WTC11 (cell line): ENCODE measurements at regions not wholly inside any gene's neighbourhood (a gene's known extent, or its start where the extent isn't known, plus 50 kb on each side); places are given as distances from the start of the nearest gene placed in this dataset.

Experiments used
- ATAC-seq: fragments of 200-7000 bp; cut with Tn5 transposase; 2 replicates; pipeline ENCODE4 v1.10.0; 2021; ENCODE audit warnings: mild to moderate bottlenecking, moderate library complexity
- CTCF ChIA-PET: fragments of 300-600 bp; sonication (Branson Sonifier 250); formaldehyde crosslinking; loops from one replicate; lab custom pipeline; 2021; ENCODE audit warnings: antibody characterized with exemption; lab: Charles Lee
- POLR2A ChIA-PET: fragments of 350-600 bp; sonication (Branson Sonifier 250); formaldehyde crosslinking; loops from one replicate; lab custom pipeline; 2021; ENCODE audit warnings: antibody characterized with exemption; lab: Charles Lee
- DNase-seq: peaks from one replicate; pipeline ENCODE4 v3.0.0; 2021; ENCODE audit warnings: low spot score
- H3K27ac Mint-ChIP-seq: 2 replicates; pipeline ENCODE4 v1.8.0; 2021; ENCODE audit warnings: mixed read lengths
- H3K27me3 Mint-ChIP-seq: 2 replicates; pipeline ENCODE4 v1.8.0; 2021; ENCODE audit warnings: low read depth, mild to moderate bottlenecking, moderate library complexity, mixed read lengths
- H3K36me3 Mint-ChIP-seq: 2 replicates; pipeline ENCODE4 v1.8.0; 2021; ENCODE audit warnings: mixed read lengths
- H3K4me1 Mint-ChIP-seq: 2 replicates; pipeline ENCODE4 v1.8.0; 2022; ENCODE audit warnings: mixed read lengths
- H3K4me3 Mint-ChIP-seq: 2 replicates; pipeline ENCODE4 v1.8.0; 2021; ENCODE audit warnings: mild to moderate bottlenecking, moderate library complexity, mixed read lengths
- H3K9me3 Mint-ChIP-seq: 2 replicates; pipeline ENCODE4 v1.8.0; 2021; ENCODE audit warnings: mixed read lengths
- ATF3 ChIP-seq: sonication (generic); formaldehyde crosslinking; conservative IDR thresholded peaks from 2 replicates; pipeline ENCODE4 v1.8.1; 2022; ENCODE audit warnings: mild to moderate bottlenecking, missing genetic modification reagents
- CBFB ChIP-seq: sonication (generic); formaldehyde crosslinking; IDR thresholded peaks from 2 replicates; pipeline ENCODE4 v1.8.1; 2022; ENCODE audit warnings: mild to moderate bottlenecking, low read depth, missing genetic modification reagents
- E2F1 ChIP-seq: sonication (generic); formaldehyde crosslinking; IDR thresholded peaks from 2 replicates; pipeline ENCODE4 v1.8.0; 2022; ENCODE audit warnings: mild to moderate bottlenecking, missing genetic modification reagents
- E2F5 ChIP-seq: sonication (generic); formaldehyde crosslinking; IDR thresholded peaks from 2 replicates; pipeline ENCODE4 v1.8.1; 2022; ENCODE audit warnings: mild to moderate bottlenecking, moderate library complexity, missing genetic modification reagents
- ELF4 ChIP-seq: sonication (generic); formaldehyde crosslinking; IDR thresholded peaks from 2 replicates; pipeline ENCODE4 v1.8.1; 2022; ENCODE audit warnings: low read depth, mild to moderate bottlenecking, moderate library complexity, missing genetic modification reagents
- FOXJ3 ChIP-seq: sonication (generic); formaldehyde crosslinking; IDR thresholded peaks from 2 replicates; pipeline ENCODE4 v1.9.0; 2021; ENCODE audit warnings: missing genetic modification reagents, mild to moderate bottlenecking, borderline replicate concordance
- USF1 ChIP-seq: sonication (generic); formaldehyde crosslinking; IDR thresholded peaks from 2 replicates; pipeline ENCODE4 v1.8.0; 2022; ENCODE audit warnings: mild to moderate bottlenecking, missing genetic modification reagents
- USF2 ChIP-seq: sonication (generic); formaldehyde crosslinking; IDR thresholded peaks from 2 replicates; pipeline ENCODE4 v1.8.1; 2023; ENCODE audit warnings: mild to moderate bottlenecking, missing genetic modification reagents, moderate library complexity
- ZNF532 ChIP-seq: fragments of 250-450 bp; sonication (Bioruptor Pico); IDR thresholded peaks from 2 replicates; pipeline ENCODE4 v1.9.0; 2021; ENCODE audit warnings: mild to moderate bottlenecking, borderline replicate concordance
- TF ChIP-seq, protein P1 (sequence below): sonication (generic); formaldehyde crosslinking; IDR thresholded peaks from 2 replicates; pipeline ENCODE4 v1.8.0; 2023; ENCODE audit warnings: missing genetic modification reagents, mild to moderate bottlenecking, borderline replicate concordance
- TF ChIP-seq, protein P2 (sequence below): sonication (generic); formaldehyde crosslinking; IDR thresholded peaks from 2 replicates; pipeline ENCODE4 v1.8.0; 2022; ENCODE audit warnings: mild to moderate bottlenecking, missing genetic modification reagents

DNA sequence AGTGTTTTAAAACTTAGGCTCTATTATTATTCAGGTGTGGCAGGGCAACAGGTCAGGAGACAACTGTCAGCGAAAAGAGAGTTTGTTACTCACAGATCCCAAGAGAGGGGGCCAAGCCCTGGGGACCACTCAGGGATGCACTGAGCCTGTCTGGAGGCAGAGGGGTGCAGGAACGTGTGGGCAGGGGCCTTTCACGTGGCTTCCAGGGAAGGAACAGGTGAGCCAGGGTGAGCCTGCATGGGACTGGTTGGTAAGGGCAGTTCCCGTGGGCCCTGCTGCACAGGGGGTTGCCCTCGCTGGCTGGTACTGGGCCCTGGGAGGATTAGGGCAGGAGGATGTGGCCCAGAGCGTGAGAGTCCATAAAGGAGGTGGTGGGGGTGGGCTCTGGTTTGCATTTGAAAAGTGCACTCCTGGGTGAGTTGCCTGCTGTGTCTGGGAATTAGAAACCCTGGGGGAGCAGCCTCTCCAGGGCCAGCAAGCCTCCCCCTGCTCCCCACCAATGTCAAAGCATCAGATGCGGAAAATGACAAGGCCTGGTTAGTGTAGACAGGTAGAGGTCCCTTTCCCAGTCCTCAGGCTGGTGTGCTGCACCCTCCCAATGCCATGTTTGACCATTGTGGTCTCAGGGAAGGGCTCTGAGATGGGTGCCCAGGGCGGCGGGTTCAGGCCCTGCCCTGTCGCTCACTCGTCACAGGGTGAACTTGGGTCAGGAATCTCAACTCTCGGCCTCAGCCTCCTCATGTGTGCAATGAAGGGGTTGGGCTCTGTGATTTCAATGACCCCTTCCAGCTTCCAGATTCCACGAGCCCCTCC lies 127.4 kb upstream of the RPS6KA2 start (continued):
- TF ChIP-seq ZNF532 (CRISPR knock-in tag): no peak

DNA sequence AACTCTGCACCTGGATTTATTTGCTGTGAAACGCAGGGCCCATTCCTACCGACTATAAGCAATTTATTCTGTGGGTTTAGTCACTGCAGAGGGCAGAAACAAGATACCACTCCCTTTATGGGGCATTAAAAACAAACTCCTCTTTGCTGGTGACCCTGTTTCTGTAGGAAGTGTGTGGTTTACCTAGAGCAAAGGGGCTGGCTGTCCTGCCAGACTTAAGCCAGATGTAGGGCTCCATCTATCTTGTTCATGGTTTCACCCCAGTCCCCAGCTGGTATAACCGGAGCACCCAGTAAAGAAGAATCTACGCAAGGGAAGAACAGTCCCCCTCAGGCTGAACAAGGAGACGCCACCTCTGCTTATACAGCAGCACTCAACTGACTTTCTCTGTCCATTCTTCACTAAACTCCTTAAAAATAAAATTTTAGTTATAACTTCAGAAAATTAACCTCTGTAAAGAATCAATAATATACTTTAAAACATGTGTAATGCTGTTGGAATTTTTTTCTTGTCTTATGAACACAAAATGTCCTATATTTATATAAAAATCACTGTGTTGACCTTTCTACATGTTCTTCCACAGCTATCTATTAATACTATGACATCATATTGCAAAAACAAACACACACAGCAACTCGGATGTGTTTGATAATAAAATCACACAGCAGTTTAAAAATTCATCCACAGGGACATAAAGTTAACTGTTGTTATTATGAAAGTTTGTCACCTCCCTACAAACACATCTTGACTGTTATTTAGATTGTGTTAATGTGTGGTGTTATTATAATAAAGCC lies 126.1 kb upstream of the RPS6KA2 start:
- no peaks in the 10 kb centered on the region for H3K36me3 Mint-ChIP-seq
- peaks cover 39% of the 10 kb centered on the region for H3K4me1 Mint-ChIP-seq
- CTCF ChIA-PET: interaction anchor here (1.1 kb wide), 1 partner anchor 22 kb away, joined by 5 read pairs; no protein-coding TSS in a partner anchor
- no peaks in the 10 kb centered on the region for H3K9me3 Mint-ChIP-seq
- no peaks in the 10 kb centered on the region; the same call in 1 of the 2 replicates for H3K27me3 Mint-ChIP-seq
- DNase-seq (no peak), ATAC-seq (no peak)
- POLR2A ChIA-PET: no interaction called here
- H3K27ac Mint-ChIP-seq: no peak overlapping the region
- H3K4me3 Mint-ChIP-seq: no peak overlapping the region
- TF ChIP-seq E2F5: no peak
- TF ChIP-seq, protein P1, sequence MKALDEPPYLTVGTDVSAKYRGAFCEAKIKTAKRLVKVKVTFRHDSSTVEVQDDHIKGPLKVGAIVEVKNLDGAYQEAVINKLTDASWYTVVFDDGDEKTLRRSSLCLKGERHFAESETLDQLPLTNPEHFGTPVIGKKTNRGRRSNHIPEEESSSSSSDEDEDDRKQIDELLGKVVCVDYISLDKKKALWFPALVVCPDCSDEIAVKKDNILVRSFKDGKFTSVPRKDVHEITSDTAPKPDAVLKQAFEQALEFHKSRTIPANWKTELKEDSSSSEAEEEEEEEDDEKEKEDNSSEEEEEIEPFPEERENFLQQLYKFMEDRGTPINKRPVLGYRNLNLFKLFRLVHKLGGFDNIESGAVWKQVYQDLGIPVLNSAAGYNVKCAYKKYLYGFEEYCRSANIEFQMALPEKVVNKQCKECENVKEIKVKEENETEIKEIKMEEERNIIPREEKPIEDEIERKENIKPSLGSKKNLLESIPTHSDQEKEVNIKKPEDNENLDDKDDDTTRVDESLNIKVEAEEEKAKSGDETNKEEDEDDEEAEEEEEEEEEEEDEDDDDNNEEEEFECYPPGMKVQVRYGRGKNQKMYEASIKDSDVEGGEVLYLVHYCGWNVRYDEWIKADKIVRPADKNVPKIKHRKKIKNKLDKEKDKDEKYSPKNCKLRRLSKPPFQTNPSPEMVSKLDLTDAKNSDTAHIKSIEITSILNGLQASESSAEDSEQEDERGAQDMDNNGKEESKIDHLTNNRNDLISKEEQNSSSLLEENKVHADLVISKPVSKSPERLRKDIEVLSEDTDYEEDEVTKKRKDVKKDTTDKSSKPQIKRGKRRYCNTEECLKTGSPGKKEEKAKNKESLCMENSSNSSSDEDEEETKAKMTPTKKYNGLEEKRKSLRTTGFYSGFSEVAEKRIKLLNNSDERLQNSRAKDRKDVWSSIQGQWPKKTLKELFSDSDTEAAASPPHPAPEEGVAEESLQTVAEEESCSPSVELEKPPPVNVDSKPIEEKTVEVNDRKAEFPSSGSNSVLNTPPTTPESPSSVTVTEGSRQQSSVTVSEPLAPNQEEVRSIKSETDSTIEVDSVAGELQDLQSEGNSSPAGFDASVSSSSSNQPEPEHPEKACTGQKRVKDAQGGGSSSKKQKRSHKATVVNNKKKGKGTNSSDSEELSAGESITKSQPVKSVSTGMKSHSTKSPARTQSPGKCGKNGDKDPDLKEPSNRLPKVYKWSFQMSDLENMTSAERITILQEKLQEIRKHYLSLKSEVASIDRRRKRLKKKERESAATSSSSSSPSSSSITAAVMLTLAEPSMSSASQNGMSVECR: no peak
- TF ChIP-seq E2F1 (CRISPR knock-in tag): no peak
- TF ChIP-seq USF2 (CRISPR knock-in tag): no peak
- no peak for TF ChIP-seq USF1 (CRISPR knock-in tag)
- no peak for TF ChIP-seq CBFB (CRISPR knock-in tag)
- no peak for TF ChIP-seq FOXJ3 (CRISPR knock-in tag)
- TF ChIP-seq ELF4 (CRISPR knock-in tag): no peak
- TF ChIP-seq, protein P2, sequence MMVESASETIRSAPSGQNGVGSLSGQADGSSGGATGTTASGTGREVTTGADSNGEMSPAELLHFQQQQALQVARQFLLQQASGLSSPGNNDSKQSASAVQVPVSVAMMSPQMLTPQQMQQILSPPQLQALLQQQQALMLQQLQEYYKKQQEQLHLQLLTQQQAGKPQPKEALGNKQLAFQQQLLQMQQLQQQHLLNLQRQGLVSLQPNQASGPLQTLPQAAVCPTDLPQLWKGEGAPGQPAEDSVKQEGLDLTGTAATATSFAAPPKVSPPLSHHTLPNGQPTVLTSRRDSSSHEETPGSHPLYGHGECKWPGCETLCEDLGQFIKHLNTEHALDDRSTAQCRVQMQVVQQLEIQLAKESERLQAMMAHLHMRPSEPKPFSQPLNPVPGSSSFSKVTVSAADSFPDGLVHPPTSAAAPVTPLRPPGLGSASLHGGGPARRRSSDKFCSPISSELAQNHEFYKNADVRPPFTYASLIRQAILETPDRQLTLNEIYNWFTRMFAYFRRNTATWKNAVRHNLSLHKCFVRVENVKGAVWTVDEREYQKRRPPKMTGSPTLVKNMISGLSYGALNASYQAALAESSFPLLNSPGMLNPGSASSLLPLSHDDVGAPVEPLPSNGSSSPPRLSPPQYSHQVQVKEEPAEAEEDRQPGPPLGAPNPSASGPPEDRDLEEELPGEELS (CRISPR knock-in tag): no peak
- TF ChIP-seq ATF3: no peak
- TF ChIP-seq ZNF532 (CRISPR knock-in tag): no peak
